HFFc6 (cell line): ENCODE measurements at regions not wholly inside any gene's neighbourhood (a gene's known extent, or its start where the extent isn't known, plus 50 kb on each side); places are given as distances from the start of the nearest gene placed in this dataset.

Experiments used
- DNase-seq: peaks from one replicate; pipeline ENCODE4 v3.0.0-alpha.2; 2018
- H3K27ac Mint-ChIP-seq: 2 replicates; pipeline ENCODE4 v1.8.0; 2020; ENCODE audit warnings: mild to moderate bottlenecking, mixed read lengths
- H3K27me3 Mint-ChIP-seq: 2 replicates; pipeline ENCODE4 v1.8.0; 2021; ENCODE audit warnings: mild to moderate bottlenecking, moderate library complexity, mixed read lengths; ENCODE audit not compliant: insufficient read depth
- H3K36me3 Mint-ChIP-seq: 2 replicates; pipeline ENCODE4 v1.8.0; 2021; ENCODE audit warnings: low read depth, mixed read lengths
- H3K4me1 Mint-ChIP-seq: 2 replicates; pipeline ENCODE4 v1.8.0; 2020; ENCODE audit warnings: low read depth, mixed read lengths
- H3K4me3 Mint-ChIP-seq: 2 replicates; pipeline ENCODE4 v1.8.0; 2020; ENCODE audit warnings: mild to moderate bottlenecking, moderate library complexity, mixed read lengths
- H3K9me3 Mint-ChIP-seq: 2 replicates; pipeline ENCODE4 v1.8.0; 2020; ENCODE audit warnings: mild to moderate bottlenecking, mixed read lengths
- CTCF ChIP-seq: fragments of 200-600 bp; sonication (generic); IDR thresholded peaks from 2 replicates; pipeline ENCODE4 v1.5.0; 2021; ENCODE audit warnings: antibody characterized with exemption, mild to moderate bottlenecking

- Mint-ChIP-seq H3K27ac (no peak overlapping the region), H3K9me3 (peaks cover 11% of the 10 kb centered on the region), H3K4me3 (no peak overlapping the region), H3K36me3 (no peaks in the 10 kb centered on the region), H3K4me1 (no peaks in the 10 kb centered on the region), H3K27me3 (peaks cover 7% of the 10 kb centered on the region; the same call in 1 of the 2 replicates)
- no peak for DNase-seq
- TF ChIP-seq CTCF, result no peak
Observed at GRCh38 chr16:82530883-82531282, 95.9 kb upstream of the CDH13 start.

- peaks cover 4% of the 10 kb centered on the region; the same call in 1 of the 2 replicates for H3K27me3 Mint-ChIP-seq
- H3K4me1 Mint-ChIP-seq, result no peaks in the 10 kb centered on the region
- H3K27ac Mint-ChIP-seq, result no peak overlapping the region
- no peak for DNase-seq
- no peaks in the 10 kb centered on the region for H3K36me3 Mint-ChIP-seq
- no peak overlapping the region for H3K4me3 Mint-ChIP-seq
- H3K9me3 Mint-ChIP-seq, result peaks cover 18% of the 10 kb centered on the region
- no peak for TF ChIP-seq CTCF
Observed at GRCh38 chr16:82527101-82527500, 99.7 kb upstream of the CDH13 start.

GRCh38 chr16:82524976-82525375 is 101.8 kb upstream of the CDH13 start:
- H3K36me3 Mint-ChIP-seq, result no peaks in the 10 kb centered on the region
- H3K9me3 Mint-ChIP-seq, result peaks cover 28% of the 10 kb centered on the region
- no peak for TF ChIP-seq CTCF
- no peaks in the 10 kb centered on the region for H3K4me1 Mint-ChIP-seq
- DNase-seq, result no peak
- H3K27ac Mint-ChIP-seq, result no peak overlapping the region
- peaks cover 6% of the 10 kb centered on the region for H3K27me3 Mint-ChIP-seq
- no peak overlapping the region for H3K4me3 Mint-ChIP-seq

GRCh38 chr16:82523815-82524214 is 103.0 kb upstream of the CDH13 start:
- Mint-ChIP-seq H3K4me1 (no peaks in the 10 kb centered on the region), H3K9me3 (peaks cover 28% of the 10 kb centered on the region), H3K27me3 (peaks cover 6% of the 10 kb centered on the region), H3K27ac (no peak overlapping the region), H3K36me3 (no peaks in the 10 kb centered on the region), H3K4me3 (no peak overlapping the region)
- no peak for DNase-seq
- no peak for TF ChIP-seq CTCF

GRCh38 chr16:82522026-82522425 is 104.7 kb upstream of the CDH13 start:
- H3K9me3 Mint-ChIP-seq, result peaks cover 28% of the 10 kb centered on the region
- H3K4me3 Mint-ChIP-seq, result no peak overlapping the region
- no peaks in the 10 kb centered on the region for H3K4me1 Mint-ChIP-seq
- H3K27ac Mint-ChIP-seq, result no peak overlapping the region
- H3K36me3 Mint-ChIP-seq, result no peaks in the 10 kb centered on the region
- TF ChIP-seq CTCF, result no peak
- H3K27me3 Mint-ChIP-seq, result peaks cover 2% of the 10 kb centered on the region
- DNase-seq, result no peak

GRCh38 chr16:82518811-82519210 is 108.0 kb upstream of the CDH13 start:
- Mint-ChIP-seq H3K27ac (no peak overlapping the region), H3K27me3 (peaks cover 2% of the 10 kb centered on the region)

More at GRCh38 chr16:82518811-82519210, 108.0 kb upstream of the CDH13 start:
- no peak for DNase-seq
- Mint-ChIP-seq H3K4me3 (no peak overlapping the region), H3K36me3 (no peaks in the 10 kb centered on the region), H3K9me3 (peaks cover 31% of the 10 kb centered on the region), H3K4me1 (no peaks in the 10 kb centered on the region)
- TF ChIP-seq CTCF, result no peak
